ENCODE measurements at regions not wholly inside any gene's neighbourhood (a gene's known extent, or its start where the extent isn't known, plus 50 kb on each side); places are given as distances from the start of the nearest gene placed in this dataset.
"Not testable (repeated sequence)": the region's sequence is repeated elsewhere in the genome, so short reads cannot be mapped to it uniquely, and the experiment has no call there.

DNA sequence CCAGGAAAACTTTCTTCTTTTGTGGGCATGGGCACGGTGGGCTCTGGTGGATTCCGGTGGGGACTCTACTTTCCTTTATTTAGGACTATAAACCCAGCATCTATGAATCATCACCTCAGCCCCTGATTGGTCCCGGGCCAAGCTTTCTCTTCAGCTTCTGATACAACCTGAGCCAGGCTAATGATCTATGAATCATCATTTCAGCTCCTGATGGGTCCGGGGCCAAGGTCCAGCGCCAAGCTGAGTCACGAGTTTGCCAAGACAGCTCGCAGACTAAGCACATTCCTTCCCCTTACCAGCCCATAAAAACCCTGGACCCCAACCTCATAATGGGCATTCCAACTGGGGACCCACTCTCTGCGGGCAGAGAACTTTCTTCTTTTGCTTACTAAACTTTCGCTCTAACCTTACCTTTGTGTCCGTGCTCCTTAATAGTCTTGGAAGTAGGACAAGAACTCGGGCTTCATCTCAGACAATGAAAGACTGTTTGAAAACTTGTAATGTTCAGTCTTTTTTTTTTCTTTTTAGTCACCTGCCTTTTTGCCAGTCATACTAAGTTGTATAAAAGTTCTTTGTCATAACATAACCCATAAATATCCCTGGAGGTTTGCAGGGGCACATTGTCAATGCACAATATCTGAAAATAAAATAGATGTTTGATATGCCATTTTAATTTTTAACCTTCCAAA is 904.9 kb upstream of the EPHA5 start:
- DNase-seq = no peak

DNA sequence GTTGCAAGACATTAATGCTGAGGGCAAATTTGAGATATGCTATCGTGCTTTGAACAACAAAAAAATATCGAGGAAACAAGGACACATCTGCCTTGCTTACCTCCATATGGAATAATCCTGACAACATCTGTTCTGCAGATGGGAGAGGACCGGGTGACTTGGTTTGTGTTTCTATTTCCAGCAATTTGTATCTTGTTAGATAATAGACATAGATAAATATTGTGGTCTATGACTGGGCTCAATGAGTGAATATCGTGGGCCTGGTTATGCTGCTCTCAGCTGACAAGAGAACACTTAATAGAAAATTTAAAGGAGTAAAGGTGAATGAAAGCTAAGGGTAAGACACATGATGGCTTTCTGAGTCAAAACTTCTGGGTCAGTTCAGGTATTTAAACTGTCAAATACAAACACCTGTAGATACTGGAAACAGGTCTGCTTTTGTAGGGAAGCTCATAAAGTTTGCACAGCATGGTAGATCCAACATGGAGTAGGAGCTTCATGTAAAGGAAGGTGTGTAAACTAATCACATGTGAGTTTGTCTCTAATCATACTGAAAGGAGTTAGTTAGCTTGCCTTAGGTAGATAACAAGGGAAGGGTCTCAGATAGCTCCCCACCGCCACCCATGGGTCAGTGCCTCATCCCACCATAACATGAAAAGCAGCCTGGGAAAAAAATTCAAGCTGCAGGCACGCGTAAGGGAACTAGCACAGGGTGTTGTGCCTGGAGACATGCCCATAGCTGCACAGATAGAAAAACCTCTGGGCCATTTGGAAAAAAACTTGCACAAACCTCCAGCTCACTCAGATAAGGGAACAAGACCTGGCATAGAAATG is 904.1 kb upstream of the EPHA5 start:
- no peak for DNase-seq

DNA sequence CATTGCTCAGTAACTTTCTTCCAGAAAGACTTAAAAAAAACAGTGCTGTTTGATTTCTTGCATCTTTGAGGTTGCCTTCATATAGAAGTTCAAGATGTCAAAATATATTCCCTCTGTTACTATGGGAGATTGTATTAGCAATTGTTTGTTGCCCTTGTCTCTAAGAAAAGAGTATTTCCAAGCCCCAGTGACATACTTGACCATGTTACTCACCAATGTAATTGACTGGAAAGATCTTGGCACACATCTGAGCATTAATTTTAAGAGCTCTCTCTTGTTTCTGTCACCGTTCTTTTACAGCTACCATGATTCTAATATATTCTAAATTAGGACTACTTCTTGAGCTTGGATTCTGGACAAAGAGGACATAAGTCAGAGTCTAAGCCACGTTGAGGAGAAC is 902.7 kb upstream of the EPHA5 start:
- DNase-seq = no peak

DNA sequence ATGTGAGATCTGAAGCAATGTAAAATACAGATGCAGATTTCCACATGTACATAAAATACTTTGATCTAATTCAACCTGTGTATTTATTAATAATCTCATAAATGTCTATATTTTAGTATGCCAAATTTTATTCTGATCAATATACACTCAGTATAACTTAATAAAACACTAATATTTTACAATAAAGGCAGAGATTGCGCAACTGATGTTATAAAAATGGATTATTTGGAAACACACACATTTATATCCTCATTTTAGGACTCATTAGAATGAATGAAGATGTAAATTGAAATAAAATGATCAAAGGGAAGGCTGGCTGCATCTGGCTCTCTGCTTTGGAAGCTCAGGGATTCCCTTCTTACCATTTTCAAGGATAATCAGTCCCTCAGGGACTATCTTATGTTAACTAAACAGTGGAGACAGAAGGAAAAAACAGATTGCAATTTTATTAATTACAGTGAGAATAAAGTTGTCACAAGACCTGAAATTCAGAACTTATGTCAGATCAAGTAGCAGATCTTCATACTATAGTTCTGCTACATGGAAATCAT is 900.9 kb upstream of the EPHA5 start:
- no peak for DNase-seq

DNA sequence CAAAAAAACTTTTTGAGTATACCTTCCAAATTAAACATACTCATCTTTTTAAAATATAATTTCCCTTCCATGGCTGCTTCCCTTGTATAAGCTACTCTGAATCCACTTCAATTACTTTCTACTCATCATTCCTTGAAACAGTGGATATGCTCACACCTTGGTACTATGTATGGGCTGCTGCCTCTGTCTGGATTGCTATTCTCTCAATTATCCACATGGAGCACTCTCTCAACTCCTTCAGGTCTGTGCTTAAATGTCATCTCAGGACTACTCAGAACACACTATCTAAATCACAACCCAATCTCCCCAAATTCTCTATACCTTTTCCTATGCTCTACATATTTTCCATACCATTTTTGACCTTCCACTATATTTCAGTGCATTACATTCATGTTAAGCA is 898.9 kb upstream of the EPHA5 start:
- DNase-seq = no peak

DNA sequence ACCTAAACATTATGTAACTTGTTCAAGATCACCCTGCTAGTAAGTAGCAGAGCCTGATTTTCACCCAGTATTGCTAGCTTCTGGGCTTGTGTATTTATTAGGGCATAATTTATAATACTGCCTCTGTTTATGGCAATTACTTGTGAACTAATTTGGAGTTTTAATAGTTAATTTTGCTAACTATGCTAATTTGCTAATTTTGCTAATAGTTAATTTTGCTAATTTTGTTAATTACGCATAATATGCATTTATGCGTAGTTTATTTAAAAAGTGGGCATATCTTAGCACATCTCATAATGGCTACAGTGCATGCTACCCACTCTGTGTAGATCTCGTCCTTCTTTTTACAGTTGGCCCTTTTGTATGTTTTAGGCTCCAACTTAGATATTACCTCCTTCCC is 898.1 kb upstream of the EPHA5 start:
- DNase-seq = no peak

DNA sequence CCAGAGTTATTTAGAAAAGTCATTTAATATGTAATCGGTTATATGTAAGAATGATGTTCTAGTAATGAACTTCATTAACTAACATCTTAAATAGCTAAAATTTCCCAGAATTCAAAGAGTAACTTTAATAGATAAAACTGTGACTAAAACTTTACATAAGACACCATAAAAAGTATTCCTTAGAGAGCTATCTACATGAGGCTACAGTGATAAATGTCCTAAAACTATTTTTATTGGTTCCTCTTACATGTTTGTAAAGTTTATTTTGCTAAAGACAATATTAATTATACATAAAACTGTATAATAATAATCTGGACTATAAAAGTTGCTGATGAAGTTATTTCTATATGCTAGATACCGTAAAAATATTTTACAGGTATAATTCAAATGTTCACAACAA is 897.7 kb upstream of the EPHA5 start:
- no peak for DNase-seq

DNA sequence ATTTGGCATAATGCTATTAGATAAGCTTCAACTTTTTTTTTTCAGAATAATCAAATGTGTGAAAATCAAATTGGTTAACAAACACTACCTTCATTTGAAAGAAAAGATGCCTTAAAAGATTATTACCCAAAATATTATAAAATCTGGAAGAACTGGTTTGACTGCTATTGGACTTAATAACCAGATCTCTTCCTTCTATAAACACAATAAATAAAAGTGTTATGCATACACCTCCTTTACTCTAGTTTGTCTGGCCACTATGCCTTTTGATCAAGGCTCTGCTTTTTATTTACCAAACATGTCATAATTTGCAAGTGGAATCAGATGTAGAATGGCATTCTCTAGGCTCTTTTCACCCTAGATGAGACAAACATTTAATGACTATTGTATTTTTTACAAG is 897.3 kb upstream of the EPHA5 start:
- no peak for DNase-seq

DNA sequence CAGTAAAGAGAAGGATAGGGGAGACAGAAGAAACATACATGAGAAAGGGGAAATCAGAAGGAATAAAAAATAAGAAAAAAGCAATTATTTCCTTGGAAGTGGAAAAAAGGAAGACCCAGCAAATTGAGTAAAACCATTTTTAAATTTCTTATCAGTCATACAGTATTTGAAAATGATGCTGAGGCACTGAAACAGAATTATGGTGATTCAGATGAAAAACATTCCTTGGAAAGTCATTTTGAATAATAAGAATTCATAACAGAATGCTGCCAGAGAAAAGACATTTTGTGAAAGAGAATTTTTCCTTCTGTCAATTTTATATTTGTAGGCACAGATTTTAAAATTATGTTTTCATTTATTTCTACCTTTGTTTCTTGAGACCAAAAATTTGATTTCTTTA is 895.5 kb upstream of the EPHA5 start:
- DNase-seq = no peak

DNA sequence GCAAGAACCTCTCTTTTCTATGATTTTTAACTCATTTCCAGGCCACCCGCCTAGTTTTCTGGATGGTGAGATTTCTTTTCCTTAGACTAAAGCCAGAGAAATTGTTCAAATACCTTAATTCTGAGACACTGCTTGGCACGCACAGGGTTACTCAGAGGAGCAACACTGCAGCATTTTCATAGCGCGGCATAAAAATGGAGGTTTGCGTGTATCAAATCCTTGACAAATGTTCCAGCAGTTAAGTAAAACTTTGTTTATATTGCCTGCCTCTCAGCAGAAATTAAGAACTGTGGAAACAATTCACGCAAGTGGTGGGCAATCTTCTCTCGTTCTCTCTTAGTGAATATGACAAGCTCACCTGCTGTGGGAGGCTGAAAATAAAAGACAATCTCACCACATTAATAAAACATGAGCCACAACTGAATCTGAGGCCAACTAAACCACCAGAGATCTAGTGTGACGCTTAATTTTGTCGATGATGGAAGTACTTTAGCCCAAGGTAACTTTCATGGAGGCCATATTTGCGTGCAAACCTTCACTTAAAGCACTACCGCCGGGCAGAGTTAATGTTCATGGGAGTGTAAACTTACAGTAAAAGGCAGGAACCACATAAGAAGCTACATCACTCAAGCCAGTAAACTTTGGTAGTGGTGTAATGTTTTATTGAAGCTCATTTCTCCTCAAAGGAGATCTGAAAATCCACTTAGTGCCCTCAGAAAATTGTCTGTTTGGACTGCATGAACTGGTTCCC is 894.8 kb upstream of the EPHA5 start:
- no peak for DNase-seq

DNA sequence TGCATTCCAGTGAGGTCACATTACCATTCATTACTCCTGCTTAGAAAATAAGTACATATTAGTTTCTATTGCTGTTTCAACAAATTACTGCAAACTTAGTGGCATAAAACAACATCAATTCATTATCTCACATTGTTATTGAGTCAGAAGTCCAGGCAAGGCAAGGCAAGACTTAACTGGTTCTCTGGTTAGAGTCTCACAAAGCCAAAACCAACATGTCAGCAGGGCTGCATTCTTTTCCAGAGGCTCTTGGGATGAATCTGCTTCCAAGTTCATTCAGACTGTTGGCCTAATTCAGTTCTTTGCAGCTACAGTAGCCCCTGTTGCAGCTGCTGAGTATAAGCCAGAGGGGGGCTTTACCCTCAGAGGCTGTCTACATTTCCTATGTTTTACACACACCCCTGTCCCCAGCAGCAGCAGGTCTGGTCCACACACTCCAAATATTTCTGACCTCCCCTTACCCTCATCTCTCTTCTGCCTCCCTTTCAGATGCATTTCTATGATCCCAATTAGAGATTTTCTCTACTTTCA is 892.1 kb upstream of the EPHA5 start:
- no peak for DNase-seq

DNA sequence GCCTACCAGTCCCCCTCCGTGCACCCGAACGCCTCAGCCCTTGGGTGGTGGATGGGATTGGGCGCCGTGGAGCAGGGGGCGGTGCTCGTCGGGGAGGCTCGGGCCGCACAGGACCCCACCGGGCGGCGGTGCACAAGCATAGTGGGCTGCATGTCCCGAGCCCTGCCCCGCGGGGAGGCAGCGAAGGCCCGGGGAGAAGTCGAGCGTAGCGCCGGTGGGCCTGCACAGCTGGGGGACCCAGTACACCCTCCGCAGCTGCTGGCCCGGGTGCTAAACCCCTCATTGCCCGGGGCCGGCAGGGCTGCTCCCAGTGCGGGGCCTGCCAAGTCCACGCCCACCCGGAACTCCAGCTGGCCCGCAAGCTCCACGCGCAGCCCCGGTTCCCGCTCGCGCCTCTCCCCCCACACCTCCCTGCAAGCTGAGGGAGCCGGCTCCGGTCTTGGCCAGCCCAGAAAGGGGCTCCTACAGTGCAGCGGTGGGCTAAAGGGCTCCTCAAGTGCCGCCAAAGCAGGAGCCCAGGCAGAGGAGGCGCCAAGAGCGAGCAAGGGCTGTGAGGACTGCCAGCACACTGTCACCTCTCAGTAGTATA is 891.3 kb upstream of the EPHA5 start:
- DNase-seq = not testable (repeated sequence)

DNA sequence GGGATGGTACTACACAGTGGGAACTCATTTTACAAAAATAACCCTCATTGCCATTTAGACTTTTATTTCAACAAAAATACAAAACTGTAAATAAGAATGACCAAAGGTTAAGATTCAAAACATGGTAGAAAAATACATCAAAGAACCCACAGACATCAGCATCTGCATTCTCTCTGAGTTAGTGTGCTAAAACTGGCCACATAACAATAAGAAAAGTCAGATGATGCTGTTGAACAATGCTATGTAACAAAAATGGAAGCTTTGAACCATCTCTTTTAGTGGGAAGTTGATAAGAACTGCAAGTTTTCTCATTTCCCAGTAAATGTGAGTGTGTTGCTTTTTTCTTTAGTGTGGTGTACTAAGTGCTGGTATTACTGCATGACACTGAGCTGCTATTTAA is 888.4 kb upstream of the EPHA5 start:
- no peak for DNase-seq

DNA sequence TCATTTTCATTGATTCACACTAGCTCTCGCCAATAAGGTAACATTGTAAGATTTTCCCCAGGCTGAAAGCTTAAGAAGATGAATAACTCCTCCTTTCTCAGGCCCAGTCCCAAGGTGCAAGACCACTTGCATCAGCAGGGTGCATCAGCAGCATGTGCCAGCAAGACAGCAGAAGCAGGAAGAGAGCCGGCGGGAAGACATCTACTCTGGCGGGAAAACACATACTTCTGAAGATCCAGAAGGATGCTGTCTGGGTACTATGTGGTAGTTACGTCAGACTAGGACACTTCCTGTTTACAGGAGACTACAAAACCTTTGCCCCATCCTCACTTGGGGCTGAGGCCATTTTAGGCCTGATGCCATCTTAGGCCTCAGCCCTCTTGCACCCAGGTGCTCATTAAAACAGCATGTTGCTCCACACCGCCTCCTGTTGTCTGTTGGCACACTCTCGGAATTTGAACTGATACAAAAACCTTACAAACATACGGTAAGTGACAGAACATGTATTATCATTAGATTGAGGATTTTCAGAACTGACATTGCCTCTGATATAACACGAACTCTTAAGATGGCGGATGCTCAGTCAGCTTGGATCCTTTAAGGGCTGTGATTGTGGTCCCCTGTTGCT is 886.5 kb upstream of the EPHA5 start:
- DNase-seq = no peak

DNA sequence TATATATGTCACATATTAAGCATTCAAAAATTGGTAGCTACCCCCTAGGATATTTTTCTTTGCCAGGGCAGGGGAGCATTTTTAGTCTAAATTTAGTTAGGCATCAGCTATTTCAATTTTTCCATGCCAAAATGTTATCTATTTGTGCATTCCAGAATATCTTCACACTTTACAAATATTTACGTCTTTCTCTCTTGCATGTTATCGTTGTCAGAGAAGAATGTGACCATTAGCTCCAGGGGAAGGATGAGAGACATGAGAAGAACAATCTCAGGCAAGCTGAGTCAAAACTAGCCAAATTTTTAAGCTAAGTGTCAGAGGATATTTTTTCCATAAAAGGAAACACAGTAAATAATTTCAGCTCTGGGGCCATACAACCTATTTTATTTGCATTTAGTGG is 885.0 kb upstream of the EPHA5 start:
- DNase-seq = no peak

DNA sequence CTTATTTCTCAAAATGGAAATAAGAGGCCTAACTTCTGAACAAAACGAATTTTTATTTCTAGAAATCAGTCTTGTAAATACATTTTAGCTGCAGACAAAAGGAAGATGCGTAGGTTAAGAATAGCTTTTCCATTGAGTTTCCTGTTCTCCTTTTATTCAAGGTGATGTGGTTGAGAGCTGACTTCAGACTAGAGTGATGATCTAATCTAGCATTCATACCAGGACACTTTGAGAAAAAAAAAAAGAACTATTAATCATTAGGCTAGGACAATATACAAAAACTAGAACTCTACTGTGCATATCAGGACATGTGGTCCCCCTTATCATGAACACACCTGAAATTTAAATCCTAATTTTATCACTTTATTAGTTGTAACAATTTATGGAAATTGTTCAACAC is 884.5 kb upstream of the EPHA5 start:
- DNase-seq = no peak

DNA sequence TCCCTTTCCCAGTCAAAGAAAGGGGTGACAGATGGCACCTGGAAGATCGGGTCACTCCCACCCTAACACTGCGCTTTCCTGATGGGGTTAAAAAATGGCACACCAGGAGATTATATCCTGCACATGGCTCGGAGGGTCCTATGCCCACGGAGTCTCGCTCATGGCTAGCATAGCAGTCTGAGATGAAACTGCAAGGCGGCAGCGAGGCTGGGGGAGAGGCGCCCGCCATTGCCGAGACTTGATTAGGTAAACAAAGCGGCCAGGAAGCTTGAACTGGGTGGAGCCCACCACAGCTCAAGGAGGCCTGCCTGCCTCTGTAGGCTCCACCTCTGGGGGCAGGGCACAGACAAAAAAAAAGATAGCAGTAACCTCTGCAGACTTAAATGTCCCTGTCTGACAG is 875.0 kb upstream of the EPHA5 start:
- DNase-seq = not testable (repeated sequence)

DNA sequence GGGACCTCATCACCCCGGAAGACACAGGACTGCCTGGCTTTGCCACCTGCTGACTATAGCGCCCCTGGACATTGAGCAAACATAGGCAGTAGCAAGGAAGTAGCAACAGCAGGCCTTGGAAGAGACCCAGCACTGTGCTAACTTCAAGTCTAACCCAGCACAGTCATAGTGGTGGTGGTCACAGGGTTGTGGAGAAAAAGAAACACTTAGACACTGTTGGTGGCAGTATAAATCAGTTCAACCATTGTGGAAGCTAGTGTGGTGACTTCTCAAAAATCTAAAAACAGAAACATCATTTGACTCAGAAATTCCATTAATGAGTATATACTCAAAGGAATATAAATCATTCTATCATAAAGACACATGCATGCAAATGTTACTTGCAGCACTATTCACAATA is 874.0 kb upstream of the EPHA5 start:
- DNase-seq = no peak

DNA sequence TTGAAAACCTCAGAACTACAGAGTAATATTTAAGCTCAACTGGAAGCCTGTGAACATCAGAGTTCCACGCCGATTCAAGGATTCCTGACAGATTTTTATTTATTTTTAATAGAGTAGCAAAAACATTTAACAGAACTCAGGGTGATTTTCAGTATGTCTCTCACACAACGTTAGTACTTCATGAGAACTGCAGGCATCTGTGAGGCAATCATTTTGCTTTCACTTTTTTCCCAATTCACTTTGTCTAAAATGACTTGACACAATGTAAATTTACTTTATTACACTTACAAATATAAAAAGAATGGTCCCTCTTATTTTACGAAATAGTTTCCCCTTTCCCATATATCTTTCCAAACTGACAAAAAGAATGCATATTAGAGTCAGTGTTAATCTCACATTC is 869.5 kb upstream of the EPHA5 start:
- DNase-seq = no peak

DNA sequence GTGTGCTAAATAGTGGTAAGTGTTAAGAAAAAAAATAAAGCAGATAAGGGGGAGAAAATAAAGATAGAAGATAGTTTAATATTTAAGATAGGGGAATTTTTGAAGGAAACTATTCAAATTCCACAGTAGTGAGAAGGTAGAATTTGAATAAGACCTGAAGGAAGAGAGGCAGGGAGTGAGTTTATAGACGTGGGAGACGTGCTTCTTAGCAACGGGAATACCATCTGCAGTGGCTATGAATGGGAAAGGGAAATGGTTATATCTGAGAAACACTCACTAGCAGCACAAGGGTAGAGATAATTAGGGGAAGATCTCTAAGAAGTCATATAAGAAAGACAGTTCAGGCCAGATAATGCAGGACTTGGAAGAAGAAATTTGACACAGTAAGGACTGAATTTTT is 854.5 kb upstream of the EPHA5 start:
- no peak for DNase-seq

DNA sequence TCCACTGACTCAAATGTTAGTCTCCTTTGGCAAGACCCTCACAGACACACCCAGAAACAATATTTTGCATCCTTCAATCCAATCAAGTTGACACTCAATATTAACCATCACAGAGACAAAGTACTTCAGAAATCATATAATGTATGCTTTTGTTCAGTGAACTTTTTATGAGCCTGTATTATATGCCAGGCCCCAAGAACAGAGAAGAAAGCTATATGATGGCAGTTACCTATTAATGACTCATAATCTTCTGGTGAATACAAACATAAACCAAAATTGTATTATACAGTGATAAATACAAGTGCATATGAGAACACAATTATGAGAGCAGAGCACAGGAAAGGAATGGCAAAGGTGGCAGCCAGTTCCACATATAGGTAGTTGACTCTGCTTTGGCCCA is 852.0 kb upstream of the EPHA5 start:
- no peak for DNase-seq

DNA sequence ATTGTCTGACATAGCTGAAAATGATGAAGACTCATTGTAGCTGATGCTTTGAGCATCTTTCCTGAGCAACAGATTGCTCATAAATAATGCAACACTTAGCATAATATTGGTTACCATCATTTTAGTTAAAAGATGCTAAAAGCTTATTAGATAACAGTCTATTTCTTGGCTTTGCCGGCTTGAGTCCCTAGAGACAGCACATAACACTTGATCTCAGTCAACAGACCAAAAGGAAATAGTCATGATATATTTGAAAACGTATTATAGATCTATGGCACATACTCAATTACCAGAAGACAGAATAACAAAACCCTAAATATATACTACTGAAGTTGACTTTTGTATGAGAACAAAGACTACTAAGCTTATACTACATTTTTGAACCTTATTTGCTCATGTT is 846.7 kb upstream of the EPHA5 start:
- DNase-seq = no peak

DNA sequence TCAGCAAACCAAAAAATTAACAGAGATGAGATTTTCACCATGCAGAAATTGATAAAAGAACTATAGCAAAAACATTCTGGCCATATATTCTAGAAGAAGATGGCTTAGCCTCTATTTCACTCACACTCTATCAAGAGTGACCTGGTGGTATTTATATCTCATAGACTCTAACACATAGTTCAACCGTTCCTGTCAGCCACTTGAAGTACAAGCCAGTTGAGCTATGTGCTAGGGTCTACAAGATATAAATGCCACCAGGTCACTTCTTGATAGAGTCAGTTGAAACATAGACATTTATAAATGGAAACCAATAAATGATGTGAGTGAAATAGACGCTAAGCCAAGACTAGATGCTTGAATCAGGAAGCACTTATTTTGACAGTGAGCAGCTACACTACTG is 836.7 kb upstream of the EPHA5 start:
- DNase-seq = no peak
